H54 (cell line): ENCODE measurements at regions not wholly inside any gene's neighbourhood (a gene's known extent, or its start where the extent isn't known, plus 50 kb on each side); places are given as distances from the start of the nearest gene placed in this dataset.

Source experiments
- DNase-seq: peaks from one replicate; pipeline ENCODE4 v3.0.0; 2011; ENCODE audit warnings: low spot score, mixed read lengths; ENCODE audit not compliant: insufficient read length
- FAIRE-seq: peaks from 3 replicates; lab custom pipeline; 2011; peaks lifted over from hg19 to GRCh38; lab: Jason Lieb, UNC
- POLR2A ChIP-seq: IDR thresholded peaks from 2 replicates; pipeline ENCODE4 v1.6.1; 2011; ENCODE audit warnings: low read depth, mild to moderate bottlenecking, low read length

DNA sequence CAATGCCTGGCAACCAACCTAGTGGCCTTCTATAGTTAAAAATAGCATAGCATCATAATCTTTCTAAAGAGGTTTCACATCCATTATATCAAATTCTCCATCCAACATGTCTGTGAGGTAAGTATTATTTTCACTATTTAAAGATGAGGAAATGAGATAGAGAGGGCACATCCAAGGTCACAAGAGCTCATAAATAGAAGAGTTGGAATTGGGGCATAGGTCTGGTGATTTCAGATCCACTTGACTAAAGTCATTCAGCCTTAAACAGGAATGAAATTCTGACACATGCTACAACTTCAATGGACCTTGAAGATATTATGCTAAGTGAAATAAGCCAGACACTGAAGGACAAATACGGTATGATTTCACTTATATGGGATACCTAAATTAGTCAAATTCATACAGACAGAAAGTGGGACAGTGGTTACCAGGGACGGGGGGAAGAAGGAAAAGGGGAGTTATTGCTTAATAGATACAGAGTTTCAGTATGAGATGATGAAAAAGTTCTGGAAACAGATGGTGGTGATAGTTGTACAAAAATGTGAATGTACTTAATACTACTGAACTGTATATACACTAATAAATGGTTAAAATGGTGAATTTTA is 259.6 kb upstream of the NR4A3 start:
- FAIRE-seq (no peak), DNase-seq (no peak)
- no peak for TF ChIP-seq POLR2A

DNA sequence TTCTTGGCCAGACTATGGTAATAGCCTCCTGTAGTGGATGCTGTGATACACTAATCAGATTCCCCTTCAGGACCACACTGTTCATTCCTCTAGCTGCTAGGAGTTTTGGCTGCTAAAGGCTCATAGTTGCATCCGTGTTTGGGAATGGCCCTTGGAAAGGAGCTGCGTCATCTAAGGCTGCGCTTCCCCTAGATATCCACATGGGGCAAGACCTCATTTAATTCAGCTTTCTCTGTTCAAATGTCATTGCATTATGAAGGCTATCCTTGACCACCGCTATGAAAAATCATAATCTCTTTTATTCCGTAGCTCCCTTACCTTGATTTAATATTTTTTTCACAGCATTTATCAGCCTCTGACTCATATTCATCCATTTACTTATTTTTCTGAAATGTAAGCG is 258.3 kb upstream of the NR4A3 start:
- FAIRE-seq: no peak
- no peak for DNase-seq
- no peak for TF ChIP-seq POLR2A

DNA sequence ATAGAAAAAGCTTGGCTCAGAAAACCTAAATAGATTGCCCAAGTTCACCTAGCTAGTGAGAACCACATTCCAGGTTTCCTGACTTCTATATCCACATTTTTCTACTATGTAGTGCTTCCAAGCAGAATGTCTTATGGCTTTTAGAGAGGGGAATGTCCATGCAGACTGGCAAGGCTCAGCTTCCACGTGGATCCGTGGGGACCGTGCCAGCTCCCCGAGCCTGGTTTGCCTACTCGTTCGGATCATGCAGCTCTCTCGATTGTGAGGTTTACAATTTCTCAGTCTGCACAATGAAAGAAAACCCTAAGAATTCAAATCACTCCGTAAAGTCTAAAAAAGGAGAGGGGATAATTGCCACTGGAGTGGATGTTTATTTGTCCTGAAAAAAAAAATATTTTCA is 256.5 kb upstream of the NR4A3 start:
- no peak for DNase-seq
- no peak for FAIRE-seq
- TF ChIP-seq POLR2A: no peak

DNA sequence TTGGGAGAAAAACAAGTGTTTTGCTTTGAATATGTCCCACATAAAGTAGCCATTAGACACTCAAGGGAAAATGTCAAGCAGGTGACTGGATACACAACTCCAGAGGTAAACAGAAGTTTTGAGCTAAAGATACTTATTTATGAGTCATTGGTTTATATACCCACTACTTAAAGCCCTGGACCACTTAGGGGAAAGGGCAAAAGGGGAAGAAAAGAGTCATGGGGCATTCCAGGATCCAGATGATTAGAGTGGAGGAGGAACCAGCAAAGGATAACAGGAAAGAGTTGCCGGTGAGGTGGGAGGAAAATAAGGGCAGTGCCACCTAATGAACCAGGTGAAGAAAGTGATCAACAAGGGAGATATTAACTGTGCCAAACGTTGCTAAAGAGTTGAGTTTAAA is 254.2 kb upstream of the NR4A3 start:
- no peak for TF ChIP-seq POLR2A
- DNase-seq: no peak
- FAIRE-seq: no peak

DNA sequence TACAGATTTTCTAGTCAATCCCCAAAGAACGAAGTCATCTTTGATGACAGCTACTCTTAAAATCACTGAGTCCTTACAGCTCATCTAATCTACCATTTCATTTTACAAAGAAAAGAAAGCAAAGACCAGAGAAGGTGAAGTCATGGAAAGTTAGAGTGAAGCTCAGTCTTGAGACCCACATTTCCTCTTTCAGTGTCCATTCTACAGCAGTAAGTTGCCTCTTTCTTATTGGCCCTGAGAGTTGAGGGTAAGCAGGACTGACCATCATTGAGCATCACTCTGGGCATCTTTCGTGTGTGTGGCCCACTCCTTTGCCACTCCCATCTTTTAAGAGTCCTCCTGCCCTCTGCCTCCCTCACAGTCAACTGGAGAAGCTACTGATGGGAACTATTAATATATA is 251.8 kb upstream of the NR4A3 start:
- TF ChIP-seq POLR2A: no peak
- DNase-seq (no peak), FAIRE-seq (no peak)

DNA sequence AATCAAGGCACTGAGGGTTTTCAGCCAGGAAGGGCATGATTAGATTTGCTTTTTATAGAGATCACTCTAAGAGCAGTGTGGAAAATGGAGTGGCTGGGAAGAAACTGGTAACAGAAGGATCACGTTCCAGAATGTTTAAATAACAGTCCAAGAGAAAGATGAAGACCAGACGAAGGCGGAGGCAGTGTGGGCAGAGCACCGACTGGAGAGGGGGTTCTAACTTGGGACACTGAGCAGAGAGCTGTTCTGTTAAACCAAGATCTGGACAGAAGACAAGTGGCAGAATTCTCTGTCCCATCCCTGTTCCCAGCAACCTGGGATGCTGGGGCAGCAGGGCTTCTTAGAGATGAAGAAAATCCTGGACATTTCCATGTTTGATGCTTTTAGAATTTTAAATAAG is 249.1 kb upstream of the NR4A3 start:
- no peak for TF ChIP-seq POLR2A
- FAIRE-seq (no peak), DNase-seq (no peak)

DNA sequence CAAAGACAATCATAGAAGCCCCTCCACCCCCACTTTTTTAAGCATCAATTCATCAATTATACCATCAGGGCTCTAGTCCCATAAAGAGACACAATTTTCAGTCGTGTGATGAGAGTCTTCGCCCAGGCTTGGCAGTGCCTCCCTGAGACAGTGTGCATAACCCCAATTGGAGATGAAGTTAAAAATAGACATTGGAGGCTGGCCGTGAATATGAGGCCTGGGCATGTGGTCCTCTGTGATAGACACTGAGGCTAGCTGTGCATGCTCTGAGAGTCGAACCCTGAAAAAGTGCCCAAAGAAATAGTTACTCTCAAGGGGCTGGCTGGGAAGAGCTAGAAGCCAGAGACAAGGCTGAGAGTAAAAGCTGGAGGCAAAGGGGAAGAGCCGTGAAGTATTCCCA is 248.6 kb upstream of the NR4A3 start:
- TF ChIP-seq POLR2A: no peak
- FAIRE-seq (no peak), DNase-seq (no peak)

DNA sequence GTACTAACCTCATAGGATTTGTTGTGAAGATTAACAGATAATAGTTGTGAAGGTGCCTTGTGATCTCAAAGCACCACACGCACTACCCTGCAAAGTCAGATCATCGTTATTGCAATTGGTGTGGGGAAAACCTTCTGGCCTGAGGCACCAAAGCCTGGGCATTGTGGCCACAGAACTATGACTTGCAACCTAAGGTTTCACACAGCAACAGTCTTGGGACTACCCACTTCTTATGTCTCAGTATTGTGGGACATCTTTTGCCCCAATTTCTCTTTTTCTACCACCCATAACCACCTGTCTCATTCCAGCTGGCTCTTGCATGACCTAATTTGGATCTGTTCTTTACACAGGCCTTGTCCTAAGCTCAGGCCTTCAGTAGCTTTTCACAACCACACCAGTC is 247.8 kb upstream of the NR4A3 start:
- no peak for DNase-seq
- FAIRE-seq: no peak
- TF ChIP-seq POLR2A: no peak

DNA sequence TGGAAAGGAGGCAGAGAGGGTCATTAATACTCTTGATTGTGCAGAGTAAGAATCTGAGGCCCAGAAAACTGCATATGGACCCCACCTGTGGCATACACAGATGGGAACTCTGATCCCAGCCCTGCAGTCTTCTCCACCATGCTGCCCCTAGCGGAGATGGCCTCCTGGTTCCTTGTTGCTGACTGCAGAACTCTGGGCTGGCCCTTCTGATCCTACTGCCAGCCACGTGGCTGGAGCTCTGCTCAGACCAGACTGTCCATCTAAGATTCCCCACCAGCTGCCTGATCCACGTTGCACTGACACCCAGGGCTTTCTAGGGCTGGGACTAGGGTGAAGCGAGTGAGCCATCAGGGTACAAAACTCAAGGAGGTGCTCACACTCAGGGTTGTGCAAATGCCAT is 245.7 kb upstream of the NR4A3 start:
- DNase-seq: peak; percentile 8
- no peak for FAIRE-seq
- TF ChIP-seq POLR2A: no peak

DNA sequence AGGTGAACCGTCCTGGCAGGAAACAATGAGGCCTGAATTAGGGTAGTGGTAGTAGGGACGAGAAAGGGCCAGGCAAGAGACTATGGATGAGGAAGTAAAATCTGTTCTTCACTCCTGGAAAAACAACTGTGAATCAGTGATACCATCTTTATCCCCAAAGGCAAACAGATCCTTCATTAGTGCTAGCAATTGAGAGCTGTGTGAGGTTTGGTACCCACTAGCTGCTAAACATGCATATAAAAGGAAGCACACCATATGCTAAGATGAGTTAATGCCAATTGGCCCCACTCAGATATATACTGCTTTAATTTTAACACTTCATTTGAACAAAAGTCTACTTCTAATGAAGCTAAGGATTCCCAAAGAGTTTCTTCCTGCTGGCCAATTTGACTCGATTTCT is 244.8 kb upstream of the NR4A3 start:
- no peak for TF ChIP-seq POLR2A
- DNase-seq (no peak), FAIRE-seq (no peak)

DNA sequence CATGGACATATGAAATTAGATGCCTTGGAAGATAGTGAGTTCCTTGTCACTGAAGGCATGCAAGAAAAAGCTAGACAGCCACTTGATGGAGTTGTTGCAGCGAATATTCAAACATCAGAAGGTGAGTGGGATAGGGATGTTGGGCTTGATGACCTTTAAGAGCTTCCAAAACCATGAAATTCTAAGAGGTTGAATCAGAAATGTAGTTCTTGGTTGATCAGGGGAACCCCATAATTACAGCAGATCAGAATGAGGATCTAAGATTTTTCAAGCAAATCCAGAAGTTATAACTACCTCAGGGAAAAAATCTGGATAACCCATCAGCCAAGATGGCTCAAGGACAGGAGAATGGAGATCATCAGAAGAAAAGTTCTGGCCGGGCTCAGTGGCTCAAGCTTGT is 244.3 kb upstream of the NR4A3 start:
- DNase-seq (no peak), FAIRE-seq (no peak)
- TF ChIP-seq POLR2A: no peak

DNA sequence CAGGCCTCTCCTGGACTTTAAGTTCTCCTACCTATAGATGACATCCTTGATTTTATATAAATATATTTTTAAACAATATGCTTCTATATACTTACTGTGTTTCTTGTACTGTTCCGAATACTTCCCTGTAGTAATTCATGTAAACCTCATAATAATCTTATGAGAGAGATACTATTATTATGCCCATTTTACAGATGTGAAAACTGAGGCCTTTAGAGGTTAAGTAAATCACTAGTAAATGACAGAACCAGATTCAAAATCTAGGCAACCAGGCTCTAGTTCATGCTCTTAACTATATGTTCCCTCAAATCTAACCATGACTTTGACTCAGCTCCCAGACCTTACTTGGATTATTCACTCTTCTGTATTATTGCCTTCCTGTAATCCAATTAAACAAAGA is 243.0 kb upstream of the NR4A3 start:
- no peak for TF ChIP-seq POLR2A
- DNase-seq (no peak), FAIRE-seq (no peak)

DNA sequence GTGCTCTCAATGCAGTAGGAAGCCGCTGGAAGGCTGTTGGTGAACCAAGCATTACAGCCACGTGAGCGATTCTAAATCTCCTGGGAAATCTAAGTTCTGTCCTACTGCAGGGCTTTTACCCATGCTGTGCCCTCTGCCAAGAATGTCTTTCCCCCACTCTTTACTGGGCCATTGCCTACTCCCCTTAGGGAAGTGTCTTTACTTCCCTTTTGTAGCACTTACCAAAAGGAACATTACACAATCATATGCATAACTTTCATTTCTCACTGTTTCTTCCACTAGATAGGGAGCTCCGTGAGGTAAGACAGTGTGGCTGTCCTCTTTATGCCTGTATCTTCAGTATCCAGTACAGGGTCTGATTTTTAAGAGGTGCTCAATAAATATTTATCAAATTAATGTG is 241.7 kb upstream of the NR4A3 start:
- FAIRE-seq (no peak), DNase-seq (no peak)
- no peak for TF ChIP-seq POLR2A

DNA sequence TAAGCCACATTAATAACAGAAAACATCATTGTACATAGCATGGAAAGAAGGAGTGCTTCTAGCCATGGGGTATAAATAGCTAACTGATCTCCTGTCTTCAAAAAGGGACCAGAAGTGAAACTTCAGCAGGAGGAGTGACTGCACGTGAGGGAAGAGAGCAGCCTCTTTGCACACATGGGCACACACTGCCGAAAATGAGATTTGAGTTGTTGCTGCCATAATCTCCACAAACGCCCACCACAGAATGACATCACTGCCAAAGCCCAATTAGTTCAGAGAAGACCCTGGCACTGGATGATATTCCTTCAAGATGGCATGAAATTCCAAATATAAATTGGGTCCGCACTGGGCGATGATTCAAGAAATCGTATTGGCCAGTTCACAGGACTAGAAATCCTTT is 238.9 kb upstream of the NR4A3 start:
- no peak for DNase-seq
- no peak for FAIRE-seq
- no peak for TF ChIP-seq POLR2A

DNA sequence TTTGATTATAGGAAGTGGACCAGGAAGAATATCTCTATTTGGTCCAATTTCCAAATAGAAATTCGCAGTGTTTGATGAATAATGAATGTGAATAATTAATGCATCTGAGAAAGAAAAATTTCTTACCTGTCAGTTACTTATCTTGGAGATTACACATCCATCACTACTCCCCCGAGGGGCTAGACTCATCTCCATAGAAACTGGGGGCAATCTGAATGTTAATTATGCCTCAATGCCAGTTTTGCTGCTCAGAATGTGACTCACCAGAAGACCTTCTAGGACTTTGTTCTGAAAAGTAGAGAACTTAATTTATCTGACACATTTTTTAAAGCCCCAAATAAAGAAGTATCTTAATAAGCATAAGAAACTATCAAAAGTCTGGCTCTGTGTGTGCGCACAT is 233.4 kb upstream of the NR4A3 start:
- no peak for TF ChIP-seq POLR2A
- FAIRE-seq (no peak), DNase-seq (no peak)

DNA sequence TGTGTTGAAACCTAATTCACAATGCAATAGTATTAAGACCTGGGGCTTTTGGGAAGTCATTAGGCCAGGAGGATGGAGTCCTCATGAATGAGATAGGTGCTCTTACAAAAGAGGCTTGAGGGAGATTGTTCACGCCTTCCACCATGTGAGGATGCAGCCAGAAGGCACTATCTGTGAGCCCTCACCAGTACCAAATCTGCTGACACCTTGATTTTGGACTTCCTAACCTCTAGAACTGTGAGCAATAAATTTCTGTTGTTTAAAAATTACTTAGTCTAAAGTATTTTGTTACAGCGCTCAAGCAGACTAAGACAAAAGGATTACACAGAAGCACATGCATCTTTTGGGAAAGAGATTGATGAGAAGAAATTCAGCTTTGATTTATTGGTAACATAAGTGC is 232.9 kb upstream of the NR4A3 start:
- no peak for DNase-seq
- FAIRE-seq: no peak
- TF ChIP-seq POLR2A: no peak
